ENCODE measurements at regions not wholly inside any gene's neighbourhood (a gene's known extent, or its start where the extent isn't known, plus 50 kb on each side); places are given as distances from the start of the nearest gene placed in this dataset.

DNA sequence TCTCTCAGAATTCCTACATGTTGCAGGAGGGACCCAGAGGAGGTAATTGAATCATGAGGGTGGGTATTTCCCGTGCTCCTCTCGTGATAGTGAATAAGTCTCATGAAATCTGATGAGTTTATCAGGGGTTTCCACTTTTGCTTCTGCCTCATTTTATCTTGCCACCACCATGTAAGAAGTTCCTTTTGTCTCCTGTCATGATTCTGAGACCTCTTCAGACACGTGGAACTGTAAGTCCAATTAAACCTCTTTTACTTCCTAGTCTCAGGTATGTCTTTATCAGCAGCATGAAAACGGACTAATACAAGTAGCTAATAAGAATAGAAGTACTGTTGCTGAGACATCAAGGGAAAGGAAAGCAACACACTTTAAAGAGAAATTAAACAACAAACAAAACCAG, 143.4 kb downstream of the CCDC71L start:
- H3K4me3 Mint-ChIP-seq, result no peak overlapping the region
- ATAC-seq (ENCODE audit: low read depth in 2 of 2) (no peak), DNase-seq (no peak)
- peaks cover 0 to 2% (median 0%) of the 10 kb centered on the region in 7 donors for H3K9me3 Mint-ChIP-seq
- H3K36me3 Mint-ChIP-seq, result no peaks in the 10 kb centered on the region
- no peaks in the 10 kb centered on the region for H3K36me3 ChIP-seq (ENCODE audit: control insufficient read depth, insufficient read depth, low read length)
- H3K27me3 Mint-ChIP-seq, result peaks cover 52% of the 10 kb centered on the region
- no peaks in the 10 kb centered on the region for H3K9me3 ChIP-seq (ENCODE audit: control insufficient read depth in 2 of 2, low read length in 2 of 2)
- H3K4me1 ChIP-seq (ENCODE audit: control insufficient read depth, insufficient read depth, low read length, poor library complexity, severe bottlenecking), result no peaks in the 10 kb centered on the region
- no peak overlapping the region for H3K4me3 ChIP-seq (ENCODE audit: low read depth, low read length)
- H3K27ac ChIP-seq (ENCODE audit: insufficient read depth, low read length, poor library complexity, severe bottlenecking), result no peak overlapping the region
- H3K4me1 Mint-ChIP-seq, result peaks cover 0 to 4% (median 1%) of the 10 kb centered on the region in 4 donors
- peaks cover 10% of the 10 kb centered on the region for H3K27me3 ChIP-seq (ENCODE audit: control insufficient read depth, insufficient read depth, low read length)
- H3K27ac Mint-ChIP-seq, result no peak overlapping the region

DNA sequence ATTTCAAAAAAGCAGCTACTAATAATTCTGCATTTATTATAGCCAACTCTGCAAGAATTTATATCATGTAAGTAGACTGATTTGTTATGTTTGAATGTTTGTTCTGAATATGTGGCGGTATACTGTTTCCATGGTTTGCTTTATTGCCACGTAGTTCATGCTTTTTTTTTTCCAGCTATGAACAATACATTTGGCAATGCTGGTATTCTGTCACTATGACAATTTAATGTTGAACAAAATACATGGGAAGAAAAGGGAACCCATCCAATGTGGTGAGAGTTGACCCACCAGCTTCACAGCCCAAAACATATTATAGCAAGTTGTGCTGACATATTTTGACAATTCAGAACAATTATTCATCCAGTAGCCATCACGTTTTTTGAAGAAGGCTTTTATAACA, 145.6 kb downstream of the CCDC71L start:
- no peaks in the 10 kb centered on the region for H3K36me3 Mint-ChIP-seq
- Histone ChIP-seq H3K4me3 (ENCODE audit: low read depth, low read length) (no peak overlapping the region), H3K36me3 (ENCODE audit: control insufficient read depth, insufficient read depth, low read length) (no peaks in the 10 kb centered on the region), H3K27ac (ENCODE audit: insufficient read depth, low read length, poor library complexity, severe bottlenecking) (no peak overlapping the region), H3K9me3 (ENCODE audit: control insufficient read depth in 2 of 2, low read length in 2 of 2) (no peaks in the 10 kb centered on the region), H3K4me1 (ENCODE audit: control insufficient read depth, insufficient read depth, low read length, poor library complexity, severe bottlenecking) (no peaks in the 10 kb centered on the region), H3K27me3 (ENCODE audit: control insufficient read depth, insufficient read depth, low read length) (peaks cover 10% of the 10 kb centered on the region)
- peaks cover 55% of the 10 kb centered on the region for H3K27me3 Mint-ChIP-seq
- peaks cover 0 to 2% (median 0%) of the 10 kb centered on the region in 7 donors for H3K9me3 Mint-ChIP-seq
- H3K27ac Mint-ChIP-seq, result no peak overlapping the region
- ATAC-seq (ENCODE audit: low read depth in 2 of 2) (no peak), DNase-seq (no peak)
- no peak overlapping the region for H3K4me3 Mint-ChIP-seq
- peaks cover 0 to 4% (median 1%) of the 10 kb centered on the region in 4 donors for H3K4me1 Mint-ChIP-seq

DNA sequence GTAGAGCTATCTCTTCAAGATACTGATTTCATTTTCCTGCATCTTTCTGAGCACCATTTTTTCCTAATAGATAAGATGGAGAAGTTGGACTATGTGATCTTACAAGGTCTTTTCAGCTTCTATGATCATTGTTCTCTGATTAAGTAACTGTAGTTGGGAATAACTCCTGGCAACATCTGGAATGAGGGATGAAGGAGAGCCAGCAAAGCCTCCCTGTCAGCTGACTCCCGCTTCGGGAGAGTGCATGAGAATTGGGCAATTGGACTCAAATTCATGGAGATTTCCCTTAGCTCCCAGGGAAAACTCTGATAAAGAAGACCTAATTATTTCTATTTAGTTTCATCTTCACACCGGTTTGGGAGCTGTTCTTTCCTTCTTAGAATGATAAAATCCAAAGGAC, 146.1 kb downstream of the CCDC71L start:
- Mint-ChIP-seq H3K9me3 (peaks cover 0 to 3% (median under 1%) of the 10 kb centered on the region in 7 donors), H3K4me1 (peaks cover 0 to 4% (median 1%) of the 10 kb centered on the region in 4 donors), H3K36me3 (no peaks in the 10 kb centered on the region), H3K4me3 (no peak overlapping the region), H3K27ac (no peak overlapping the region), H3K27me3 (peaks cover 54% of the 10 kb centered on the region)
- Histone ChIP-seq H3K4me1 (ENCODE audit: control insufficient read depth, insufficient read depth, low read length, poor library complexity, severe bottlenecking) (no peaks in the 10 kb centered on the region), H3K36me3 (ENCODE audit: control insufficient read depth, insufficient read depth, low read length) (no peaks in the 10 kb centered on the region), H3K27me3 (ENCODE audit: control insufficient read depth, insufficient read depth, low read length) (peaks cover 10% of the 10 kb centered on the region), H3K9me3 (ENCODE audit: control insufficient read depth in 2 of 2, low read length in 2 of 2) (no peaks in the 10 kb centered on the region), H3K27ac (ENCODE audit: insufficient read depth, low read length, poor library complexity, severe bottlenecking) (no peak overlapping the region), H3K4me3 (ENCODE audit: low read depth, low read length) (no peak overlapping the region)
- DNase-seq (no peak), ATAC-seq (ENCODE audit: low read depth in 2 of 2) (no peak)

DNA sequence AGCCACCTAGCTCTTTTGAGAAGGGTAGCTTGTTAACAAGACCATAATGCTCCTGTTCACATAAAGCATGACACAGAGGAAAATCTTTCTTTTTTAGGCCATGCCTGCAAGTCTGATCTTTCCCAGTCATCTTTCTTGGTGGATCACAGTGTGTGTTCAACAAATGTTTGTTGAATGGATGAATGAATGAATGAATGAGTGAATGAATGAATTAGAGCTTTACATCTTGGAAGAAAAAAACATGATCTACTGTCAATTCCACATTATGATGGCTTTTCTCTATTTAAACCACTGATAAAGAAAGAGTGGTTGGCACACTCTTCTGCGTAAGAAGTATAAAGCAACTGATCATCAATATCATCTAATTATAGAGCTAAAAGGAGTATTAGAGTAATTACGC, 148.7 kb downstream of the CCDC71L start:
- Histone ChIP-seq H3K4me1 (ENCODE audit: control insufficient read depth, insufficient read depth, low read length, poor library complexity, severe bottlenecking) (no peaks in the 10 kb centered on the region), H3K27ac (ENCODE audit: insufficient read depth, low read length, poor library complexity, severe bottlenecking) (no peak overlapping the region), H3K9me3 (ENCODE audit: control insufficient read depth in 2 of 2, low read length in 2 of 2) (no peaks in the 10 kb centered on the region), H3K36me3 (ENCODE audit: control insufficient read depth, insufficient read depth, low read length) (no peaks in the 10 kb centered on the region), H3K27me3 (ENCODE audit: control insufficient read depth, insufficient read depth, low read length) (peaks cover 5% of the 10 kb centered on the region), H3K4me3 (ENCODE audit: low read depth, low read length) (no peak overlapping the region)
- no peaks in the 10 kb centered on the region for H3K36me3 Mint-ChIP-seq
- H3K4me1 Mint-ChIP-seq, result peaks cover 0 to 4% (median 1%) of the 10 kb centered on the region in 4 donors
- peaks cover 0 to 5% (median 0%) of the 10 kb centered on the region in 7 donors for H3K9me3 Mint-ChIP-seq
- H3K27ac Mint-ChIP-seq, result no peak overlapping the region
- no peak for ATAC-seq (ENCODE audit: low read depth in 2 of 2)
- peaks cover 40% of the 10 kb centered on the region for H3K27me3 Mint-ChIP-seq
- no peak for DNase-seq
- H3K4me3 Mint-ChIP-seq, result no peak overlapping the region

DNA sequence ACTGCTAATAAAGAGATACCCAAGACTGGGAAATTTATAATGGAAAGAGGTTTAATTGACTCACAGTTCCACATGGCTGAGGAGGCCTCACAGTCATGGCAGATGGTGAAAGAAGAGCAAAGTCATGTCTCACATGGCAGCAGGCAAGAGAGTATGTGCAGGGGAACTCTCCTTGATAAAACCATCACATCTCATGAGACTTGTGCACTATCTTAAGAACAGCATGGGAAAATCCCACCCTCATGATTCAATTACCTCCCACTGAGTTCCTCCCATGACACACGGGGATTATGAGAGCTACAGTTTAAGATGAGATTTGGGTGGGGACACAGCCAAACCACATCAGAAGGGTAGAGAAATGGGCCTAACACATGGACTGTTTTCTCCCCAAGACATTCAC, 156.3 kb downstream of the CCDC71L start:
- Histone ChIP-seq H3K4me1 (ENCODE audit: control insufficient read depth, insufficient read depth, low read length, poor library complexity, severe bottlenecking) (no peaks in the 10 kb centered on the region), H3K4me3 (ENCODE audit: low read depth, low read length) (no peak overlapping the region), H3K9me3 (ENCODE audit: control insufficient read depth in 2 of 2, low read length in 2 of 2) (no peaks in the 10 kb centered on the region), H3K27me3 (ENCODE audit: control insufficient read depth, insufficient read depth, low read length) (peaks cover 5% of the 10 kb centered on the region), H3K27ac (ENCODE audit: insufficient read depth, low read length, poor library complexity, severe bottlenecking) (no peak overlapping the region), H3K36me3 (ENCODE audit: control insufficient read depth, insufficient read depth, low read length) (no peaks in the 10 kb centered on the region)
- Mint-ChIP-seq H3K27ac (no peak overlapping the region), H3K4me3 (no peak overlapping the region), H3K9me3 (peaks cover 0 to 2% (median 0%) of the 10 kb centered on the region in 7 donors), H3K27me3 (peaks cover 14% of the 10 kb centered on the region), H3K36me3 (no peaks in the 10 kb centered on the region), H3K4me1 (no peaks in the 10 kb centered on the region)
- ATAC-seq (ENCODE audit: low read depth in 2 of 2) (no peak), DNase-seq (no peak)

DNA sequence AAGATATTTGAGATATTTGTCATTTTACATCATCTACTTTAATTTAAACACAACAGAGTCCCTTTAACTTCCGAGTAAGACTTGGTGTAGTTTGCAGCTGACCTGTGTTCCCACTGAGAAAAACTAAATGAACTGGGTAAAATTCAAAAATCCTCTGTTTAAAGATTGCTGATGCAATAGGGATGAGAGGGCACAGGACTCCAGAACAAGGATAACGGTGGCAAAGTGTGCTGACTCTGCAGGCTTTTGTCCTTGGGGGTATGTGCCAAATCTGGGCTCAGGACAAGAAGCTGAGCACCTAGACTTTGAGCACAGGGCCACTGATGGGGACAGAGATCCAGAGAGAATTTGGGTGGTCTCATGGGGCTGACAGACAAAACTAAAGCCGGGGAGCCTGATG, 156.8 kb downstream of the CCDC71L start:
- ATAC-seq (ENCODE audit: low read depth in 2 of 2) (no peak), DNase-seq (no peak)
- Histone ChIP-seq H3K36me3 (ENCODE audit: control insufficient read depth, insufficient read depth, low read length) (no peaks in the 10 kb centered on the region), H3K4me1 (ENCODE audit: control insufficient read depth, insufficient read depth, low read length, poor library complexity, severe bottlenecking) (no peaks in the 10 kb centered on the region), H3K4me3 (ENCODE audit: low read depth, low read length) (no peak overlapping the region), H3K9me3 (ENCODE audit: control insufficient read depth in 2 of 2, low read length in 2 of 2) (no peaks in the 10 kb centered on the region), H3K27ac (ENCODE audit: insufficient read depth, low read length, poor library complexity, severe bottlenecking) (no peak overlapping the region), H3K27me3 (ENCODE audit: control insufficient read depth, insufficient read depth, low read length) (peaks cover 5% of the 10 kb centered on the region)
- Mint-ChIP-seq H3K4me1 (no peaks in the 10 kb centered on the region), H3K27ac (no peak overlapping the region), H3K36me3 (no peaks in the 10 kb centered on the region), H3K27me3 (peaks cover 14% of the 10 kb centered on the region), H3K4me3 (no peak overlapping the region), H3K9me3 (peaks cover 0 to 2% (median 0%) of the 10 kb centered on the region in 7 donors)

DNA sequence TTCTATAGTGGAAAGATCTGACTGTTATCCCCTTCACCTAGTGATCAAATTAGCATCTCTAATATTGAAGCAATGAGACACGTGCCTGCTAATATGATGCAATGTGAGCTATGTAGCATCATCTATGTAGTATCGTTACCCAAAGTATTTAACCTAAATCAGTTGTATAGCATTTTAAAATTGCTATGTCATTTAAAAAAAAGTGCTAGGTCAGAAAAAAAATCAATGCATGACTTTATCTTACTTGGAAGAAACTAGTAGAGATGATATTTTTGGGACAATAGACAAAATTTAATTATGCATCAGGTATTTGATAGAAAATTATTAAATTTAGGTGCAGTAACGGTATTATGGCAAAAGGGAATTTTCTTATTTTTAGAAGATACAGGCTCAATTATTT, 157.3 kb downstream of the CCDC71L start:
- no peak overlapping the region for H3K27ac Mint-ChIP-seq
- Histone ChIP-seq H3K27ac (ENCODE audit: insufficient read depth, low read length, poor library complexity, severe bottlenecking) (no peak overlapping the region), H3K4me1 (ENCODE audit: control insufficient read depth, insufficient read depth, low read length, poor library complexity, severe bottlenecking) (no peaks in the 10 kb centered on the region), H3K9me3 (ENCODE audit: control insufficient read depth in 2 of 2, low read length in 2 of 2) (no peaks in the 10 kb centered on the region), H3K36me3 (ENCODE audit: control insufficient read depth, insufficient read depth, low read length) (no peaks in the 10 kb centered on the region), H3K4me3 (ENCODE audit: low read depth, low read length) (no peak overlapping the region), H3K27me3 (ENCODE audit: control insufficient read depth, insufficient read depth, low read length) (peaks cover 3% of the 10 kb centered on the region)
- no peaks in the 10 kb centered on the region for H3K36me3 Mint-ChIP-seq
- ATAC-seq (ENCODE audit: low read depth in 2 of 2) (no peak), DNase-seq (no peak)
- peaks cover 0 to 2% (median 0%) of the 10 kb centered on the region in 7 donors for H3K9me3 Mint-ChIP-seq
- H3K4me3 Mint-ChIP-seq, result no peak overlapping the region
- peaks cover 13% of the 10 kb centered on the region for H3K27me3 Mint-ChIP-seq
- H3K4me1 Mint-ChIP-seq, result no peaks in the 10 kb centered on the region

DNA sequence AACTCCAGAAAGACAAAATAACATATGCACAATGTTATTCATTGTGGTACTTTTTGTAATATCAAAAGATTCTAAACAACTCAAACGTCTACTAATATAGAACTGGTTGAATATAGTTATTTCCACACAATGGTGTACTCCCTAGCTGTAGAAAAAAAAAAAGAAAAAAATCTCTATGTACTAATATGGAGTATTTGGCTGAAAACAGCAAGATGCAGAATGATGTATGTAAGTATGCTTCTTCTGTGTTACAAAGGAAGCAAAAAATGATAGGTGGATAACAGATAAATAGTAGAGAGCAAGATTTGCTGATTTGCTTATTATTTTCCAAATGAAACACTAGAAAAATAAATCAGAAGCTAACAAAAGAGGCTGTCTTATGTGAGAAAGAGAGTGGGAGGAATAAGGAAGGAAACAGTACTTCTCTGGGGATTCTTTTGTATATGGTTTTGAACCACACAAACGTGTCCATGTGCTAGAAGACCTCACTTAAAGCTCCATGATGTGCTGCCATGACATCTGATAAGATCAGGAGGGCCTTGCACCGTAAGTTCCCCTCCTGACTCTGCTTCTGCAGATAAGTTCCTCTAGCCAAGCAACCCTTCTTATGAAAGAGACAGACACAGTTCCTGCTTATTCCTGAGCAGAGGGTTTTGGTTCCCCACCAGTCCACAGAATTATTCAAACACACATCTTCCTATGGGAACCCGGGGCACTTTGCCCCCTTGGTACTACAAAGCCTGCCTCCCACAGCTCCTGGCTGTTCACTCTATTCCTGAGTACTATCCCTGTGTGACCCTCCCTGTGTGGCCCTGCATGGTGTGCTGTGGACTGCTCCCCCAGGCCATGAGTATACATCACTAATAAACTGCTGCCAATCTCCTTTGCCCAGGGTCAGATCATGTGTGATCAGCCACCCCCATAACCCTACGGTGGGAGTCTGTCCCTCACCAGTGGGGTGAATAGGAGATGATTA, 159.1 kb downstream of the CCDC71L start:
- no peaks in the 10 kb centered on the region for H3K9me3 ChIP-seq (ENCODE audit: control insufficient read depth in 2 of 2, low read length in 2 of 2)
- Mint-ChIP-seq H3K9me3 (peaks cover 0 to 4% (median 0%) of the 10 kb centered on the region in 7 donors), H3K27ac (no peak overlapping the region), H3K27me3 (peaks cover 19% of the 10 kb centered on the region), H3K4me1 (no peaks in the 10 kb centered on the region), H3K36me3 (no peaks in the 10 kb centered on the region), H3K4me3 (no peak overlapping the region)
- H3K27me3 ChIP-seq (ENCODE audit: control insufficient read depth, insufficient read depth, low read length), result peaks cover 3% of the 10 kb centered on the region
- no peak overlapping the region for H3K27ac ChIP-seq (ENCODE audit: insufficient read depth, low read length, poor library complexity, severe bottlenecking)
- H3K4me1 ChIP-seq (ENCODE audit: control insufficient read depth, insufficient read depth, low read length, poor library complexity, severe bottlenecking), result no peaks in the 10 kb centered on the region
- H3K36me3 ChIP-seq (ENCODE audit: control insufficient read depth, insufficient read depth, low read length), result no peaks in the 10 kb centered on the region
- ATAC-seq (ENCODE audit: low read depth in 2 of 2), result no peak
- DNase-seq, result no peak
- no peak overlapping the region for H3K4me3 ChIP-seq (ENCODE audit: low read depth, low read length)
